Fibroblast of skin of back (primary cell): ENCODE measurements at regions not wholly inside any gene's neighbourhood (a gene's known extent, or its start where the extent isn't known, plus 50 kb on each side); places are given as distances from the start of the nearest gene placed in this dataset.
"Not testable (repeated sequence)": the region's sequence is repeated elsewhere in the genome, so short reads cannot be mapped to it uniquely, and the experiment has no call there.

Experiments used
- DNase-seq: peaks from one replicate; pipeline ENCODE4 v3.0.0-alpha.2; 2013

DNA sequence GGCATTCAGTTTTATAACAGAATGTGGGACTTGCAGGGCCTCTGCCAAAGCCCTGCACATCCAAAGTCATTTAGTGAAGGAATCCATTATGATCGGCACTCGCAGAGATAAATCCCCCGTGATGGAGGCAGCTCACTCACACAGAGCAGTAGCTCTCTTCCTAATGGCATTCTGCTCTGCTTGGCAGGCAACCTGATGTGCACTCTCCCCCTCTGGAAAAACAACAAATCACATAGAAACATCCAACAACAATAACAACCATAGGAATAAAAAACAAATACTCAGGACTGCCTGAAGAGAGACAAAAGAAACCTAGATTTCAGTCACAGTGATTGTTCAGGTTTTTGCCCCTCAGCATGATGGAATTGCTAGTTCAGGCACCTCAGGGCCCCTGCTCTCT, 59.7 kb downstream of the NAA11 start:
- no peak for DNase-seq

DNA sequence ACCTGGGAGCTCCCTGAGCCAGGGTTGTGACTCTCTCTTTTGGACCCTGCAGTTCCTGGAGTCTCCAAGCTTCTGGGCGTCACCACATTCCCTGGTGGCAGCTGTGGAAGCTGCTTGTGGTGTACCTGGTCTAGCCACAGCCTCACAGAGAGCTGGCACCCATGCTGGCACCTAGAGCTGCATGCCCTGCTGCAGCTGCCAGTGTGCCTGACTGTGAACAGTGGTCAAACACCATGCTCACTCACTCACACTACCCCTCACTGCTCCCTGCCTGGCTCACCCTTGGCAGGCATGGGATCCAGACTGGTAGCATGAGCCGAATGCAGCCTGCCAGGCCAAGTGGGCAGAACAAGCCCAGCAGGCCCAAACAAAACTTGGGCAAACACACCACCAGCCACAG, 66.6 kb downstream of the NAA11 start:
- DNase-seq: no peak

DNA sequence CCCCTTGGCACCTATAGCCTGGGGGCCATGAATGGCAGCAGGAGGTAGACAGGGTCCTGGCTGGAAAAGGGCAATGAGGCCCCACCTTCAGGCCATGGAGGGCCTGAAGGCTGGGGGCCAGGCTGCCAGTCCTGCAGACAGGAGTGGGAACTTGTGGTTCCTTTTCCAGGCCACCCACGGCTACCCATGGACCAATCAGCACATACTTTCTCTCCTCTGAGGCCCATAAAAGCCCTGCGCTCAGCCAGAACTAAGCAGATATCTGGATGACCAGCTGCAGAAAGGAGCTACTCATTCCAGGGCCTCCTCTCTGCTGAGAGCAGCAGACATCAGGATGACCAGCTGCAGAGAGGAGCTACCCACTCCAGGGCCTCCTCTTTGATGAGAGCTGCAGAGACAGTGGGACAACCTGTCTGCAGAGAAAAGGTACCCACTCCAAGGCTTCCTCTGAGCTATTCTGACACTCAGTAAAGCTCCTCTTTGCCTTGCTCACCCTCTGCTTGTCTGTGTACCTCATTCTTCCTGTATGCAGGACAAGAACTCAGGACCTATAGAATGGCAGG, 67.2 kb downstream of the NAA11 start:
- no peak for DNase-seq

DNA sequence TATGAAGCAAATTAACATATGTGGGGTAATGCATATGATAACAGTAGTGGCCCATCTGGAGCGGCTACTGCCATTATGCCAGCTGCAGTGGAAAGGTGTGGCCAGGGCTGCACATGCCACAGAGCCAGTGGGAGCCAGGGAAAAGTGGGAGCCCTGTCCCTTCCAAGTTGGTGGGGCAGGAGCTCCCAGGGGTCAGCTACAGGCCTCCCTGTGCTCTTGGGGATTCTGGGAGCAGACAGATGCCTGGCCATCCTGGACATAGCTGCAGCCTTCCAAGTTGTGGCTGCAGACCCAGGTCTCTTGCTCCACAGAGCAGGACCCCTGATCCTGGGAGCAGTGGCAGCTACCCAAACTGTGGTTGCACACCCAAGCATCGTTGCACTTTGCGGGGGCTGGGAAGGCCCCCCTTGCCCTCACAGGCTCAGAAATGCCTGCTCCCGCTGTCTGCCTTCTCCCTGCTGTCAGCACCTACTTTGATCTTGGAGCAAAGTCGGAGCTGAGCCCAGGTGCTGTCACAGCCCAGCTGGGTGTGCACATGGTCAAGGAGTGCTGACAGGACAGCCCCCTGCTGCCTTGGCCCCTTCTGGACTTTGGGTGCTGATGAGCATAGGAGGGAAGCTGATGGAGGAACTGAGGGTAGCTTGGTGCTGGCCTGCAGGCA, 67.8 kb downstream of the NAA11 start:
- no peak for DNase-seq

- no peak for DNase-seq
These were observed 70.1 kb downstream of the NAA11 start for GRCh38 chr4:79255793-79256192.

- no peak for DNase-seq
These were observed 71.9 kb downstream of the NAA11 start for GRCh38 chr4:79253924-79254323.

- no peak for DNase-seq
These were observed 72.7 kb downstream of the NAA11 start for GRCh38 chr4:79253168-79253567.

- peak; percentile 30 for DNase-seq
These were observed 75.0 kb downstream of the NAA11 start for GRCh38 chr4:79250887-79251286.

DNA sequence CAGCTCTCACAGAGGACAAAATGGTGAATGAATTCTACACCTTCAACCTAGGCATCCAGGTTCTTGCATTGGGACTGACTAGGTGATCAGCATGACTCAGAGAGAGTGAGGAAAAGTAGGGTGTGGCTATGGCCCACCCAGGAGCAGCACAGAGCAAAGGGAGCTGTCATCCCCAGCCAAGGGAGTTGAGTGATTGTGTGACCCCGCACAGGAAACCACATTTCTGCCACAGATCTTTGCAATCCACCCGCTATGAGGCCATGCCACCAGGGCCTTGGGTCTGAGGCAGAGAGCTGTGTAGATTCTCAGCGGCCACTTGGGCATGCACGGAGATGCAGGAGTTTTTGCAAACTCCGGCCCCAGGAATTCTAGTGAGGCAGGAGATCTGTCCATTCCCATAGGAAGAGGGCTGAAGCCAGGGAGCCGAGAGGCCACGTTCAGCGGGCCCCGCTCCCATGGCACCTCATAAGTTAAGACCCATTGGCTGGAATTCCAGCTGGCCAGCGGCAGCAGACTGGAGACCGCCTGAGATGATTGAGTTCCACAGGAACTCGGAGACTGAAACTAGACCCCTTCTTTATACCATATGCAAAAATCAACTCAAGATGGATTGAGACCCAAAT, 75.9 kb downstream of the NAA11 start:
- DNase-seq: no peak

GRCh38 chr4:79248610-79249009, 77.3 kb downstream of the NAA11 start:
- DNase-seq: no peak

DNA sequence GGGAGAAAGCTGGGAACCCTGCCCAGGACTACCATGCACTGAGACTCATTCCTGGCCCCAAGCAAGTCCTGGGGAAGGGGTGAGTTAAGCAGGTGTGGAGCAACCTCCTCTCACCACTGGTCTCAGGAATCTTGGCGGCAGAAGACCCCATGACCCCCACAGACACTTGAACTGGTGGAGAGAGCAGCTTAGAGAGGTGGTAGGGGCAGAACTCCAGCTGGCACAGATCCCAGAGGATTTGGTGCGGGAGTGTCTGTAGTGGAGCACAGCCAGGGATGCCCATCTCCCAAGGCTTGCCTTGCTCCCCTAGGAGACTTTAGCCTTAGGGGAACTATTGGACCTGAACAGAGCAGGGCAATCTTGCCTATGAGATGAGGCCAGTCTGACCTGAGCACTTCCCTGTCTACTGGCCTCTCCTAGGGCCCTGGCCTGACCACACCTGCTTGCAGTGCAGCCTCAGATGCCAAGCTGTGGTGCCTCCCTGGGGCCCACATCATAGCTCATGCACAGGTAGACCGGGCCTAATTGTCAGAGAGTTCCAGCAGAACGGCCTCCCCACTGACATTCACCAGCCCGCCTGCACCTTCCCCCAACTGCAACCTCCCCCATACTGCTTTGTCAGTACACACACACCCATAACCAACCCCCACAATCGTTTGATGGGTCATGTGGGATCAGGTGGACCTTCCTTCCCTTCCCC, 78.0 kb downstream of the NAA11 start:
- no peak for DNase-seq

GRCh38 chr4:79245200-79245940, 80.5 kb downstream of the NAA11 start:
- not testable (repeated sequence) for DNase-seq

DNA sequence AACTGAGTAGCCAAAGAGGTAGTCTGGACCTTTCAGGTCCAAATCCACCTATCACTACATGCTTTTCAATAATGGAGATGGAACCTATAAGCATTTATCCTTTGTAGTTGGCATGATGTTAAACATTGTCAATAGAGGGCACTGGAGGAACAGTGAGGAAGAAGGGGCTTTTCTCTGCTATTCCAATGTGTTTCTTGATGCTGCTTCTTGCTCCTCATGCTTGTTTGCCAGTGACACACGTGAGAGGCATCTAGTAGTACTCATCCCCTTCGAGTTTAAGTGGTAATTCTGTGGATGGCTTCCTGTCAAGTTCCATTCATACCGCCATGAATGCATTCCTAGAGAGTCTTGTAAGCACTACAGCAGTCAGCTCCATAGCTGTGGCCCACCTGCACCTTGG, 84.0 kb downstream of the NAA11 start:
- peak; percentile 72 for DNase-seq

GRCh38 chr4:79237851-79238250, 88.0 kb downstream of the NAA11 start:
- DNase-seq: no peak

- no peak for DNase-seq
These were observed 89.1 kb downstream of the NAA11 start for GRCh38 chr4:79236785-79237184.

- DNase-seq: no peak
These were observed 90.8 kb downstream of the NAA11 start for GRCh38 chr4:79235095-79235494.

DNA sequence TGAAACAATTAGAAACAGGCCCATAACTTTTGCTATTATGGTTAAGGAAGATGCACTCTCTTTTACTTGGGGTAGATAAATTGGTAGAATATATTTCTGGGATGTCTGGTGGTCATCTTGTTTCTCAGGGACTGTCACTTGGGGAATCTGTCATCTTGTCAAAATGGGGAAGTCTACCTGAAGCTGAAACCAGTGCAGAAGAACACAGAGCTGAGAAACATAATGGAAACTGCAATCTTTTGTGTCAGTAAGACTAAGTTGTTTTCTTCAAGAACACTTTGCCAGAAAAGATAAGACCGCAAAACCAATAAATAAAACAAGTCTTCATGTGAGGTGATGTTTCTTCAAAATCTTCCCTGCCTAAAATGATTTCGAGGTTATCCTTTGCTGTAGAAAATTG, 92.0 kb downstream of the NAA11 start:
- DNase-seq: no peak

GRCh38 chr4:79232540-79232939, 93.3 kb downstream of the NAA11 start:
- peak; percentile 67 for DNase-seq

- no peak for DNase-seq
These were observed 98.0 kb downstream of the NAA11 start for GRCh38 chr4:79227860-79228259.

DNA sequence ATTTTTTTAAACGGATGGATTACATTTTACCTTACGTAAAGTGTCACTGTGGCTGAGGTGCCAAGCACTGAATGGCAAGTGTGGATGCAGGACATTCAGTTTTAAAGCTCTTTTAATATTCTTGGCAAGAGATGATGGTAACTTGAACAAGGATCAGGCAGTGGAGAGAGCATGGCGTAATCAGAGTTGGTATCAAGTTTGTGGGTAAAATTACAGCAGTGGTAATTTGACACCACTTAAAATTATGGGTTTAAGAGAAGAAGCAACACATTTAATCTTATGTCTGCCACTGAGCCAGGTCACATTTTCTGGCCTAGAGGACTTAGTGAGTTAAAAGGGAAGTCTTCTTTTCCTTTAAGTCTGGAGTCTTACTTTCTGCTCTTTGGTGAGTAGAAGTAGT, 100.5 kb downstream of the NAA11 start:
- no peak for DNase-seq

- DNase-seq: no peak
These were observed 101.1 kb downstream of the NAA11 start for GRCh38 chr4:79224777-79225104.

DNA sequence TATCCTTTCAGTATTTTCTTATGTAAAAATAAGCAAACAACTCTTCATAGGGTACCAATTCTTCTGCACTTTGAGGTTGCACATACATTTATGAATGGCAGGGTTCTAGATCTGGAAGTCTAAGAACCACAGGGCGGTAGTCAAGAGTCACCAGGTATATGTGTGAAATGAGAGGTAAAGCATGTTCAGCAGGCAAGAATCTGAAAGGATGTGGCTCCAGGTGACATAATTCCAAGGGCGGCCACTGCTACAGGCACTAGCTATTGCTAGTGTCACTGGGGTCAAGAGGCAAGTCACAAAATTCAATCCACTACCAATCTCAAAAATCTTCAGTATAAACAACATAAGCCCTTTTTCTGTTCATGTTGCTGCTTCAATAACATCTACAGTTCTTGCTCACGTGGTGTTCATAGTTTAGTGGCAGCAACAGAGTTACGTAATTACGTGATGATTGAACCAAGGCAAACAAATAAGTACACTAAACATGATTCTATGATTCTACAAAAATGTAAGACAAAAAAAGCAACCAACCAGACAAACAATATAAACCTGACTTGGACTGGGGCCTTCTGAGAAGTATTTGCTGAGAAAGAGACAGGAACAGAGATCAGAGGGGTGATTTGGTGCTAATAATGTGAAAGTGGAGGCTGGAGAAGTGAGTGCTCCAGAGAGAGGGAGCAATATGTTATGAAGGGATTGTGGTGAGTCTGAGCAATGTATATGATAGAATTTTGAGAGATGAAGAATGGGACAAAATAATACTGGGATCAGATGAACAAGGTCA, 101.7 kb downstream of the NAA11 start:
- no peak for DNase-seq
